ENCODE measurements at regions not wholly inside any gene's neighbourhood (a gene's known extent, or its start where the extent isn't known, plus 50 kb on each side); places are given as distances from the start of the nearest gene placed in this dataset.
A peak's percentile ranks its signal among the peaks of the same experiment; 100 is the strongest.

DNA sequence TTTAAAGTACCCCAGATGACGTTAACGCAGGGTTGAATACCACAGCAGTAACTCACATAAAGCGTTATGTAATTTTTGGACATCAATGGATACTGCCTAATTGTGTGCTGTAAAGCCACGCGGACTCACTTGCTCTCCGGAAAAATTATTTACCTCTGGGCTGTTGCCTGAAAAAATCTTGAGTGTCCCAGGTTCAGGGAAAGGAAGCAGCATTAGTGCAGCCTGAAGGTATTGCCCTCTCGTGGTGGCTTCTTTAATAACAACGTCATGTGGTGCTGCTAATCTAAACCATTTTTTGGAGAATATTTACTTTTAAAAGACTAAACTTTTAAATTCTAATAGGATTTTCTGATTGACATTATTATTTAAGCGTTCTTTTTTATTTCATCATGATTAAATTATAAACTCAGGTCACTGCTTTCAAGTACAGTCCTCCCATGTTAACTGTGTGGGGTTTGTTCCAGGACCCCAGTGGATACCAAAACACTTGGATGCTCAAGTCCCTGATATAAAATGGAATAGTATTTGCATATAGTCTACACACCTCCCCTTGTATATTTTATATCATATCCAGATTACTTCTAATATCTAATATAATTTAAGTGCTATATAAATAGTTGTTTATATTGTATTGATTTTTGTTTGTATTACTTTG is 384.8 kb downstream of the FAM133A start:
- no peak for DNase-seq
- no peaks in the 10 kb centered on the region for H3K36me3 ChIP-seq
- no peak overlapping the region for H3K4me3 ChIP-seq
- H3K4me1 ChIP-seq, result no peaks in the 10 kb centered on the region
- intact Hi-C loops (cut with DNase I), result loop anchor here (5.0 kb wide), 1 partner anchor 187 kb away; no protein-coding TSS in a partner anchor
- H3K27ac ChIP-seq, result no peak overlapping the region
- WGBS, 2 donors, result 14 to 35% methylated on average over 9 of the region's 9 CpGs
- H3K27me3 ChIP-seq, result no peaks in the 10 kb centered on the region
- no peaks in the 10 kb centered on the region for H3K9me3 ChIP-seq
- no peak for TF ChIP-seq EP300 (IDR thresholded peaks at IDR 0.05)
- TF ChIP-seq POLR2AphosphoS5 (IDR thresholded peaks at IDR 0.05), result no peak
- peak in 1 of 4 experiments; percentile 38 for TF ChIP-seq CTCF (IDR thresholded peaks at IDR 0.05)
- no peak for TF ChIP-seq POLR2A (IDR thresholded peaks at IDR 0.05)

DNA sequence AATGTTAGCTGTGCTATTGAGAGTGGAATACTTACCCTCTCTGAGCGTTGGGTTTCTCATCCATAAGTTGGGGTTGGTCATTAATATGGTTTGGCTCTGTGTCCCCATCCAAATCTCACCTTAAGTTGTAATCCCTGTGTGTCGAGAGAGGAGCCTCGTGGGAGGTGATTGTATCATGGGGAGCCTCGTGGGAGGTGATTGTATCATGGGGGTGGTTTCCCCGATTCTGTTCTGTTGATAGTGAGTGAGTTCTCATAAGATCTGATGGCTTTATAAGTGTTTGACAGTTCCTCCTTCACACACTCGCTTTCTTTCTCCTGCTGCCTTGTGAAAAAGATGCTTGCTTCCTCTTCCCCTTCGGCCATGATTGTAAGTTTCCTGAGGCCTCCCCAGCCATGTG is 391.1 kb downstream of the FAM133A start:
- Histone ChIP-seq H3K27me3 (no peaks in the 10 kb centered on the region), H3K27ac (no peak overlapping the region), H3K4me3 (no peak overlapping the region), H3K36me3 (no peaks in the 10 kb centered on the region), H3K9me3 (no peaks in the 10 kb centered on the region), H3K4me1 (no peaks in the 10 kb centered on the region)
- 80 to 82% methylated on average over 7 of the region's 7 CpGs for WGBS, 2 donors
- TF ChIP-seq CTCF (IDR thresholded peaks at IDR 0.05) (no peak), POLR2AphosphoS5 (IDR thresholded peaks at IDR 0.05) (no peak), POLR2A (IDR thresholded peaks at IDR 0.05) (no peak), EP300 (IDR thresholded peaks at IDR 0.05) (no peak)
- DNase-seq, result no peak
- intact Hi-C loops (cut with DNase I), result no loop called here

DNA sequence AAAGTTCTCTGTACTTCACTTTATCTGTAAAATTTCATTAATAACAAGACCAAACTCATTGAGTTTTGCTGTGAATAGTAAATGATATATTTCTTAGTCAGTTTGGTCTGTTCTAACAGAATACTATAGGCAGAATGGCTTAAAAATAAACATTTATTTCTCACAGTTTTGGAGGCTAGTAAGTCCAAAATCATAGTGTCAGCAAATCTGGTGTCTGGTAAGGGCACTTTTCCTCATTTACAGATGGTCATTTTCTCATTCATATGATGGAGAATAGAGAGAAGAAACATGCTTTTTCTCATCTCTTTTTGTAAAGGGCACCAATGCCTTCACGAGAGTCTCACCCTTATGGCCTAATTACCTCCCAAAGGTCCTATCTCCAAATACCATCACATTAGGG is 415.1 kb downstream of the FAM133A start:
- H3K4me3 ChIP-seq, result no peak overlapping the region
- intact Hi-C loops (cut with DNase I), result no loop called here
- no peaks in the 10 kb centered on the region for H3K36me3 ChIP-seq
- H3K4me1 ChIP-seq, result no peaks in the 10 kb centered on the region
- no peak for DNase-seq
- TF ChIP-seq CTCF (IDR thresholded peaks at IDR 0.05) (no peak), EP300 (IDR thresholded peaks at IDR 0.05) (no peak), POLR2A (IDR thresholded peaks at IDR 0.05) (no peak), POLR2AphosphoS5 (IDR thresholded peaks at IDR 0.05) (no peak)
- H3K27me3 ChIP-seq, result no peaks in the 10 kb centered on the region
- WGBS, 2 donors, result 72 to 80% methylated on average over 1 of the region's 1 CpG
- no peak overlapping the region for H3K27ac ChIP-seq
- no peaks in the 10 kb centered on the region for H3K9me3 ChIP-seq

DNA sequence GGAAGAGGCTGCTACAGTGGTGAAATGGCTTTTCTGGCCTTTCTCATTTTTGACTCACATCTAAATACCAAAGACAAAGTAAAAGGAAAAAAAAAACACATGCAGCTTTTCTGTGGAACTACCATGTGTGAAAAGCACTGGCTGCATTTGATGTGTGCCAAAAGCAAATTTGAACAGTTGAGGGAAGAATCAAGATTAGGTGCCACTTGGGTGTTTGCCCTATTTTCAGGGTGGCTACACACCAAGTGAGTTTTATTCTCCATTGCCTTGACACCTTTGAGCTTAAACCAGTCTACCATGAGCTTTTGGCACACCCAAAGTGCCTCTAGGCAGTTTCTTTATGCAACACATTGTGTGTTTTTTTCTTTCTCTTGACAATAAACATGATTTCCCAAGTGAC is 423.9 kb downstream of the FAM133A start:
- TF ChIP-seq POLR2AphosphoS5 (IDR thresholded peaks at IDR 0.05) (no peak), CTCF (IDR thresholded peaks at IDR 0.05) (no peak), POLR2A (IDR thresholded peaks at IDR 0.05) (no peak), EP300 (IDR thresholded peaks at IDR 0.05) (no peak)
- no peaks in the 10 kb centered on the region for H3K27me3 ChIP-seq
- DNase-seq, result no peak
- no peaks in the 10 kb centered on the region for H3K4me1 ChIP-seq
- H3K36me3 ChIP-seq, result no peaks in the 10 kb centered on the region
- H3K9me3 ChIP-seq, result no peaks in the 10 kb centered on the region
- no peak overlapping the region for H3K4me3 ChIP-seq
- no peak overlapping the region for H3K27ac ChIP-seq
- intact Hi-C loops (cut with DNase I), result no loop called here

GRCh38 chrX:94107981-94108380 is 434.0 kb downstream of the FAM133A start:
- Histone ChIP-seq H3K36me3 (no peaks in the 10 kb centered on the region), H3K4me1 (no peaks in the 10 kb centered on the region), H3K9me3 (no peaks in the 10 kb centered on the region), H3K27ac (no peak overlapping the region), H3K4me3 (no peak overlapping the region), H3K27me3 (no peaks in the 10 kb centered on the region)
- intact Hi-C loops (cut with DNase I), result no loop called here
- no peak for TF ChIP-seq POLR2AphosphoS5 (IDR thresholded peaks at IDR 0.05)
- TF ChIP-seq CTCF (IDR thresholded peaks at IDR 0.05), result no peak
- TF ChIP-seq POLR2A (IDR thresholded peaks at IDR 0.05), result no peak
- no peak for TF ChIP-seq EP300 (IDR thresholded peaks at IDR 0.05)
- no peak for DNase-seq
- 18 to 40% methylated on average over 3 of the region's 3 CpGs for WGBS, 2 donors

Measured in sigmoid colon (tissue), 6 donors.